ENCODE measurements at regions not wholly inside any gene's neighbourhood (a gene's known extent, or its start where the extent isn't known, plus 50 kb on each side); places are given as distances from the start of the nearest gene placed in this dataset.

DNA sequence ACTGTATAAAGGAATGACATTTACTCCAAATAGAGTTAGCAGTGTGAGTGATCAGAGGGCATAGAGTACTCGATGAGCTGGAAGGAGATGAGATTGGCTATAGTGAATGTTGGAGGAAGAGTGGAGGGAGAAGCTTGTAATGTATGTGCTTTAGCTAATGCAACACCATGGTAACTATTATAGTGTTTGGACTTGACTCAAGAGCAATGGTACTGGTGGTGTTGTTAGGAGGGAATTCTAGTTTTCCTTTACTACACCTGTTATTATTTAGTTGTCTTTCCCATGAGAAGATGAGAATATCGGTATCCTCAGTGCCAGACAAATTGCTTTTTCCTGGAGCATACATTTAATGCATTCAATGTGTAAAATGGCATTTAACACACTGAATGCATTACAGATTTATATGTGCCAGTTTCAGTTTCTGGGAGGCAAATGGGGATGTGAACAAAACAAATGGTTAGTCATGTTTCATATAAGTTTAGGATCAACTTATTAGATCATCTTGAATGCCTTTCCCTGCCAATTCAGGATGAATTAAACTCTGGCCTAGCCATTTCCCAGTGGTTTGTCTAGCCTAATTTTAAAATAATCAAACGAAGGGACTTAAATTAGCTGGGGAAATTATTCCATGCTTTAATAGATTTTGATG, 291.1 kb upstream of the ADAMTS5 start:
- intact Hi-C loops (cut with micrococcal nuclease; ENCODE audit: unreplicated experiment) = no loop called here
- CTCF ChIA-PET = no interaction called here

DNA sequence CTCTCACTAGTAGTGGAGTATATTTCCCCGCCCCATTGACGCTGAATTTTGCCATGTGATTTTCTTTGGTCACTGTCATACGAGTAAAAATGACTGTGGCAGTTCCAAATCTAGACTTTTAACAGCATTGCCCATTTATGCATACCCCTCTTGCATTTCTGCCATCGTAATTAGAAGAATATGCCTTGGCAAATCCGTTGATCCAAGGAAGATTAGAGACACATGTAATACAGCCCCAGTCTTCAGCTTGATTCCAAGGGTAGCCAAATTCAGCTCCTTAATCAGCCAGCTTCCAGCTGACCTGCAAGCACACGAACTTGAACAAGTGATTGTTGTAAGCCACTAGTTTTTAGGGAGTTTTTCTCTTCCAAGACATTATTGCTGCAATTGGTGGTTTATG, 290.3 kb upstream of the ADAMTS5 start:
- ATAC-seq (no peak), DNase-seq (ENCODE audit: low read depth, low spot score) (no peak)
- no peak overlapping the region for H3K27ac ChIP-seq (ENCODE audit: low read length)
- BruUV-seq (replicated peaks) = no TSS peak
- no peak for TF ChIP-seq POLR2AphosphoS5 (IDR thresholded peaks at IDR 0.05; ENCODE audit: low read depth, low read length)
- TF ChIP-seq, protein P1, sequence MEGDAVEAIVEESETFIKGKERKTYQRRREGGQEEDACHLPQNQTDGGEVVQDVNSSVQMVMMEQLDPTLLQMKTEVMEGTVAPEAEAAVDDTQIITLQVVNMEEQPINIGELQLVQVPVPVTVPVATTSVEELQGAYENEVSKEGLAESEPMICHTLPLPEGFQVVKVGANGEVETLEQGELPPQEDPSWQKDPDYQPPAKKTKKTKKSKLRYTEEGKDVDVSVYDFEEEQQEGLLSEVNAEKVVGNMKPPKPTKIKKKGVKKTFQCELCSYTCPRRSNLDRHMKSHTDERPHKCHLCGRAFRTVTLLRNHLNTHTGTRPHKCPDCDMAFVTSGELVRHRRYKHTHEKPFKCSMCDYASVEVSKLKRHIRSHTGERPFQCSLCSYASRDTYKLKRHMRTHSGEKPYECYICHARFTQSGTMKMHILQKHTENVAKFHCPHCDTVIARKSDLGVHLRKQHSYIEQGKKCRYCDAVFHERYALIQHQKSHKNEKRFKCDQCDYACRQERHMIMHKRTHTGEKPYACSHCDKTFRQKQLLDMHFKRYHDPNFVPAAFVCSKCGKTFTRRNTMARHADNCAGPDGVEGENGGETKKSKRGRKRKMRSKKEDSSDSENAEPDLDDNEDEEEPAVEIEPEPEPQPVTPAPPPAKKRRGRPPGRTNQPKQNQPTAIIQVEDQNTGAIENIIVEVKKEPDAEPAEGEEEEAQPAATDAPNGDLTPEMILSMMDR (IDR thresholded peaks at IDR 0.05) = no peak
- no peak for TF ChIP-seq TCF7L2 (IDR thresholded peaks at IDR 0.05; ENCODE audit: low read depth, low read length)
- TF ChIP-seq SIN3A (IDR thresholded peaks at IDR 0.05; ENCODE audit: borderline replicate concordance, insufficient read depth, low read depth, low read length) = no peak
- TF ChIP-seq, protein P2, sequence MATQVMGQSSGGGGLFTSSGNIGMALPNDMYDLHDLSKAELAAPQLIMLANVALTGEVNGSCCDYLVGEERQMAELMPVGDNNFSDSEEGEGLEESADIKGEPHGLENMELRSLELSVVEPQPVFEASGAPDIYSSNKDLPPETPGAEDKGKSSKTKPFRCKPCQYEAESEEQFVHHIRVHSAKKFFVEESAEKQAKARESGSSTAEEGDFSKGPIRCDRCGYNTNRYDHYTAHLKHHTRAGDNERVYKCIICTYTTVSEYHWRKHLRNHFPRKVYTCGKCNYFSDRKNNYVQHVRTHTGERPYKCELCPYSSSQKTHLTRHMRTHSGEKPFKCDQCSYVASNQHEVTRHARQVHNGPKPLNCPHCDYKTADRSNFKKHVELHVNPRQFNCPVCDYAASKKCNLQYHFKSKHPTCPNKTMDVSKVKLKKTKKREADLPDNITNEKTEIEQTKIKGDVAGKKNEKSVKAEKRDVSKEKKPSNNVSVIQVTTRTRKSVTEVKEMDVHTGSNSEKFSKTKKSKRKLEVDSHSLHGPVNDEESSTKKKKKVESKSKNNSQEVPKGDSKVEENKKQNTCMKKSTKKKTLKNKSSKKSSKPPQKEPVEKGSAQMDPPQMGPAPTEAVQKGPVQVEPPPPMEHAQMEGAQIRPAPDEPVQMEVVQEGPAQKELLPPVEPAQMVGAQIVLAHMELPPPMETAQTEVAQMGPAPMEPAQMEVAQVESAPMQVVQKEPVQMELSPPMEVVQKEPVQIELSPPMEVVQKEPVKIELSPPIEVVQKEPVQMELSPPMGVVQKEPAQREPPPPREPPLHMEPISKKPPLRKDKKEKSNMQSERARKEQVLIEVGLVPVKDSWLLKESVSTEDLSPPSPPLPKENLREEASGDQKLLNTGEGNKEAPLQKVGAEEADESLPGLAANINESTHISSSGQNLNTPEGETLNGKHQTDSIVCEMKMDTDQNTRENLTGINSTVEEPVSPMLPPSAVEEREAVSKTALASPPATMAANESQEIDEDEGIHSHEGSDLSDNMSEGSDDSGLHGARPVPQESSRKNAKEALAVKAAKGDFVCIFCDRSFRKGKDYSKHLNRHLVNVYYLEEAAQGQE (IDR thresholded peaks at IDR 0.05; ENCODE audit: insufficient read depth in 1 of 2, low read depth in 2 of 2, low read length in 1 of 2) = no peak
- POLR2A ChIA-PET = no interaction called here
- H3K36me3 ChIP-seq (ENCODE audit: control insufficient read depth, insufficient read depth, low read length) = no peaks in the 10 kb centered on the region
- no peaks in the 10 kb centered on the region for H3K27me3 ChIP-seq (ENCODE audit: control insufficient read depth, insufficient read depth, low read length)
- no peaks in the 10 kb centered on the region for H3K4me1 ChIP-seq (ENCODE audit: control insufficient read depth, insufficient read depth, low read length)
- no peaks in the 10 kb centered on the region for H3K9me3 ChIP-seq (ENCODE audit: control insufficient read depth, insufficient read depth, low read depth, low read length)
- in situ Hi-C loops (cut with HindIII; ENCODE audit: low pct_unique_long_range_greater_than_20kb, low sequenced_read_pairs) = no loop called here
- H3K4me3 ChIP-seq (ENCODE audit: low read depth in 2 of 2, low read length in 2 of 2) = no peak overlapping the region
- intact Hi-C loops (cut with micrococcal nuclease; ENCODE audit: unreplicated experiment) = no loop called here
- CTCF ChIA-PET = no interaction called here

More for the DNA sequence above, 291.1 kb upstream of the ADAMTS5 start:
- no peaks in the 10 kb centered on the region for H3K9me3 ChIP-seq (ENCODE audit: control insufficient read depth, insufficient read depth, low read depth, low read length)
- ATAC-seq = no peak
- no peaks in the 10 kb centered on the region for H3K27me3 ChIP-seq (ENCODE audit: control insufficient read depth, insufficient read depth, low read length)
- DNase-seq (ENCODE audit: low read depth, low spot score) = no peak
- no peaks in the 10 kb centered on the region for H3K36me3 ChIP-seq (ENCODE audit: control insufficient read depth, insufficient read depth, low read length)
- no peak overlapping the region for H3K27ac ChIP-seq (ENCODE audit: low read length)
- no peak for TF ChIP-seq POLR2AphosphoS5 (IDR thresholded peaks at IDR 0.05; ENCODE audit: low read depth, low read length)
- no TSS peak for BruUV-seq (replicated peaks)
- in situ Hi-C loops (cut with HindIII; ENCODE audit: low pct_unique_long_range_greater_than_20kb, low sequenced_read_pairs) = no loop called here
- H3K4me1 ChIP-seq (ENCODE audit: control insufficient read depth, insufficient read depth, low read length) = no peaks in the 10 kb centered on the region
- POLR2A ChIA-PET = no interaction called here
- no peak overlapping the region for H3K4me3 ChIP-seq (ENCODE audit: low read depth in 2 of 2, low read length in 2 of 2)

DNA sequence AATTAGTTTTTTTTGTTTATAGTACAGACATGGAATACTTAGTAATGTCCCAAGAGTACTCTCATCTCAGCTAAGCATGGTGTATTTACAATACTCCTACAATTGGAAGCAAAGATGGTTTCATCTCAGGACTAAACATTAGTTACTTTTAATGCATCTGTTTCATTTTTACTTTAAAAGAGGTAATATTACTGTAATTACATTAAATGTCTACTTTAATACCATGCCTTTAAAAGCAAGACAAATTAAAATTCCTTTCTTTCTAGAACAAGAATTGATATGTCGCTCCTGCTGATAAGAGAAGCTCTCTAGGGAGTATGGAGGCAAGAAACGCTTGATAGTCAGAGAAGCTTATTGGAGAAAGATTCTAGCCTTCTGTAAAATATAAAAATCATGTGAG, 284.9 kb upstream of the ADAMTS5 start:
- H3K27ac ChIP-seq (ENCODE audit: low read length) = no peak overlapping the region
- POLR2A ChIA-PET = no interaction called here
- no peaks in the 10 kb centered on the region for H3K4me1 ChIP-seq (ENCODE audit: control insufficient read depth, insufficient read depth, low read length)
- ATAC-seq (no peak), DNase-seq (ENCODE audit: low read depth, low spot score) (no peak)
- CTCF ChIA-PET = no interaction called here
- no TSS peak for BruUV-seq (replicated peaks)
- H3K4me3 ChIP-seq (ENCODE audit: low read depth in 2 of 2, low read length in 2 of 2) = no peak overlapping the region
- H3K36me3 ChIP-seq (ENCODE audit: control insufficient read depth, insufficient read depth, low read length) = no peaks in the 10 kb centered on the region
- no peaks in the 10 kb centered on the region for H3K27me3 ChIP-seq (ENCODE audit: control insufficient read depth, insufficient read depth, low read length)
- in situ Hi-C loops (cut with HindIII; ENCODE audit: low pct_unique_long_range_greater_than_20kb, low sequenced_read_pairs) = no loop called here
- no peaks in the 10 kb centered on the region for H3K9me3 ChIP-seq (ENCODE audit: control insufficient read depth, insufficient read depth, low read depth, low read length)
- intact Hi-C loops (cut with micrococcal nuclease; ENCODE audit: unreplicated experiment) = no loop called here
- TF ChIP-seq, protein P1 (IDR thresholded peaks at IDR 0.05) = no peak
- TF ChIP-seq POLR2AphosphoS5 (IDR thresholded peaks at IDR 0.05; ENCODE audit: low read depth, low read length) (no peak), SIN3A (IDR thresholded peaks at IDR 0.05; ENCODE audit: borderline replicate concordance, insufficient read depth, low read depth, low read length) (no peak), TCF7L2 (IDR thresholded peaks at IDR 0.05; ENCODE audit: low read depth, low read length) (no peak)
- TF ChIP-seq, protein P2 (IDR thresholded peaks at IDR 0.05; ENCODE audit: insufficient read depth in 1 of 2, low read depth in 2 of 2, low read length in 1 of 2) = no peak
